ENCODE measurements at regions not wholly inside any gene's neighbourhood (a gene's known extent, or its start where the extent isn't known, plus 50 kb on each side); places are given as distances from the start of the nearest gene placed in this dataset.
A peak's percentile ranks its signal among the peaks of the same experiment; 100 is the strongest.
"Not testable (repeated sequence)": the region's sequence is repeated elsewhere in the genome, so short reads cannot be mapped to it uniquely, and the experiment has no call there.

DNA sequence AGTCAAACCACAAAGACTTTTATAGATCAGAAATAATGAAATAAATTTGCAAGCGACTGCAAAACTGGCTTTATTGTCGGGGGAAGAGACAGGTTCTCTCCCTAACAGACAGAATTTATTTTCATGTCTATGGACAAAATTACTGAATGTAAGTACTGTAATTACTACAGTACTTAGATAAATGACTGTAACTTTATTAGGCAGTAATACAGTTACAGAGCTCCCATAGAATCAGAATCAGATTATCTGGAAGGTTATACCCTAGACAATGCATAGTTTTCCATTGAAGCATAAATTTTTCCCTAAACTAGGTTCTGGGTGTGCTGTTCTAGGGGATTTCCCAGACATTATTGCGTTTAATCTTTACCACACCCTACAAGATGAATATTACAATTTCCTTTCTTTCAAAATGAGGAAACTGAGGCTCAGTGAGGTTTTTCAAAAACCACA, 114.2 kb downstream of the C12orf75 start:
- 87 to 100% methylated on average over 1 to 3 of the region's 3 CpGs for WGBS, 2 experiments (ENCODE audit: insufficient coverage in 1 of 2, insufficient read length in 1 of 2)
- H3K9ac ChIP-seq (ENCODE audit: extremely low read depth, low read length, poor library complexity, severe bottlenecking), result no peak overlapping the region
- H3K36me3 ChIP-seq (ENCODE audit: control insufficient read depth, insufficient read depth, low read length), result no peaks in the 10 kb centered on the region
- DNase-seq, result no peak
- H3K9me3 ChIP-seq (ENCODE audit: control insufficient read depth, low read length), result peaks cover 42% of the 10 kb centered on the region
- peaks cover 24% of the 10 kb centered on the region for H3K4me1 Mint-ChIP-seq
- peaks cover 7% of the 10 kb centered on the region for H3K4me1 ChIP-seq (ENCODE audit: control insufficient read depth, insufficient read depth, low read length)
- peaks cover 25% of the 10 kb centered on the region for H3K9me3 Mint-ChIP-seq
- peaks cover 8% of the 10 kb centered on the region for H3K36me3 Mint-ChIP-seq (ENCODE audit: low read depth)
- no peak for TF ChIP-seq CTCF (conservative IDR thresholded peaks at IDR 0.05)
- H3K27ac ChIP-seq (ENCODE audit: low read depth, low read length), result no peak overlapping the region
- peaks cover 6% of the 10 kb centered on the region for H3K27me3 Mint-ChIP-seq (ENCODE audit: insufficient read depth)
- H3K4me3 Mint-ChIP-seq, result no peak overlapping the region
- no peaks in the 10 kb centered on the region for H3K27me3 ChIP-seq (ENCODE audit: control insufficient read depth, insufficient read depth, low read length, poor library complexity, severe bottlenecking)
- no peak overlapping the region for H3K4me3 ChIP-seq (ENCODE audit: low read length)
- H3K27ac Mint-ChIP-seq, result no peak overlapping the region

DNA sequence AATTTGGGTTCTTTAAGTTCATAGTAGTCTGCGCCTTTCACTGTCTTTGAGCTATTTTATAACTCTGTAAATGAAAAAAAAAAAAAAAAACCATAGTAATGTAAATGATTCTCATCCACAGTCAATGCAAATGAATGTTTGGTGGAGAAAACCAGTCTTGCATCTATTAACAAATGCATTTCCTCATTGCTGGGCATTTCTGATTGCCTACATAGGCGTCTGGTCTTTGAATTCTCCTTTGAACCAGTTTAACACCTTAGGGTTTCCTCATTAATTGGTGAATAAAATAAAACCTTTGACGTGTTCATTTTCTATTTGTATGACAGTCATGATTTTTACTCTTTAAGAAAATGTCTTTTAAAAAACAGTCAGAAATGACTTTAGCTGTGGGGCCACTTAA, 114.8 kb downstream of the C12orf75 start:
- Mint-ChIP-seq H3K9me3 (peaks cover 19% of the 10 kb centered on the region), H3K27ac (no peak overlapping the region), H3K27me3 (ENCODE audit: insufficient read depth) (peaks cover 3% of the 10 kb centered on the region), H3K4me3 (no peak overlapping the region), H3K36me3 (ENCODE audit: low read depth) (peaks cover 2% of the 10 kb centered on the region), H3K4me1 (peaks cover 24% of the 10 kb centered on the region)
- Histone ChIP-seq H3K9me3 (ENCODE audit: control insufficient read depth, low read length) (peaks cover 36% of the 10 kb centered on the region), H3K9ac (ENCODE audit: extremely low read depth, low read length, poor library complexity, severe bottlenecking) (no peak overlapping the region), H3K4me3 (ENCODE audit: low read length) (no peak overlapping the region), H3K27ac (ENCODE audit: low read depth, low read length) (no peak overlapping the region), H3K36me3 (ENCODE audit: control insufficient read depth, insufficient read depth, low read length) (no peaks in the 10 kb centered on the region), H3K4me1 (ENCODE audit: control insufficient read depth, insufficient read depth, low read length) (peaks cover 7% of the 10 kb centered on the region), H3K27me3 (ENCODE audit: control insufficient read depth, insufficient read depth, low read length, poor library complexity, severe bottlenecking) (no peaks in the 10 kb centered on the region)
- WGBS, 2 experiments (ENCODE audit: insufficient coverage in 1 of 2, insufficient read length in 1 of 2), result 50 to 65% methylated on average over 1 to 3 of the region's 3 CpGs
- no peak for DNase-seq
- TF ChIP-seq CTCF (conservative IDR thresholded peaks at IDR 0.05), result no peak

GRCh38 chr12:105445649-105446048, 115.2 kb downstream of the C12orf75 start:
- no peak overlapping the region for H3K27ac Mint-ChIP-seq
- peaks cover 3% of the 10 kb centered on the region for H3K27me3 Mint-ChIP-seq (ENCODE audit: insufficient read depth)
- H3K9ac ChIP-seq (ENCODE audit: extremely low read depth, low read length, poor library complexity, severe bottlenecking), result no peak overlapping the region
- H3K36me3 Mint-ChIP-seq (ENCODE audit: low read depth), result no peaks in the 10 kb centered on the region
- peak overlapping the region; percentile 9 for H3K4me3 ChIP-seq (ENCODE audit: low read length)
- no peaks in the 10 kb centered on the region for H3K27me3 ChIP-seq (ENCODE audit: control insufficient read depth, insufficient read depth, low read length, poor library complexity, severe bottlenecking)
- peaks cover 7% of the 10 kb centered on the region for H3K4me1 ChIP-seq (ENCODE audit: control insufficient read depth, insufficient read depth, low read length)
- H3K9me3 Mint-ChIP-seq, result peaks cover 16% of the 10 kb centered on the region
- H3K9me3 ChIP-seq (ENCODE audit: control insufficient read depth, low read length), result peaks cover 33% of the 10 kb centered on the region
- DNase-seq, result no peak
- H3K4me3 Mint-ChIP-seq, result no peak overlapping the region
- WGBS, 2 experiments (ENCODE audit: insufficient coverage in 1 of 2, insufficient read length in 1 of 2), result 32 to 35% methylated on average over 1 of the region's 1 CpG
- TF ChIP-seq CTCF (conservative IDR thresholded peaks at IDR 0.05), result no peak
- H3K4me1 Mint-ChIP-seq, result peaks cover 24% of the 10 kb centered on the region
- no peaks in the 10 kb centered on the region for H3K36me3 ChIP-seq (ENCODE audit: control insufficient read depth, insufficient read depth, low read length)
- H3K27ac ChIP-seq (ENCODE audit: low read depth, low read length), result no peak overlapping the region

- H3K4me1 ChIP-seq (ENCODE audit: control insufficient read depth, insufficient read depth, low read length); H3K27me3 ChIP-seq (ENCODE audit: control insufficient read depth, insufficient read depth, low read length, poor library complexity, severe bottlenecking); H3K9ac ChIP-seq (ENCODE audit: extremely low read depth, low read length, poor library complexity, severe bottlenecking); H3K4me3 Mint-ChIP-seq; H3K27ac Mint-ChIP-seq; H3K36me3 Mint-ChIP-seq (ENCODE audit: low read depth); H3K36me3 ChIP-seq (ENCODE audit: control insufficient read depth, insufficient read depth, low read length); H3K27ac ChIP-seq (ENCODE audit: low read depth, low read length); DNase-seq; H3K27me3 Mint-ChIP-seq (ENCODE audit: insufficient read depth): not testable (repeated sequence)
- WGBS, 2 experiments (ENCODE audit: insufficient coverage in 1 of 2, insufficient read length in 1 of 2), result 91% methylated on average over 2 of the region's 2 CpGs; no CpG with 5 or more reads in 1 of the 2 experiments
- H3K4me1 Mint-ChIP-seq, result peaks cover 24% of the 10 kb centered on the region
- peak overlapping the region; percentile 46 for H3K4me3 ChIP-seq (ENCODE audit: low read length)
- H3K9me3 ChIP-seq (ENCODE audit: control insufficient read depth, low read length), result peaks cover 26% of the 10 kb centered on the region
- peaks cover 16% of the 10 kb centered on the region for H3K9me3 Mint-ChIP-seq
Observed at GRCh38 chr12:105446460-105446859, 116.0 kb downstream of the C12orf75 start.

Measured in endodermal cell (in vitro differentiated cells).